HG03460 (cell line): ENCODE measurements at regions not wholly inside any gene's neighbourhood (a gene's known extent, or its start where the extent isn't known, plus 50 kb on each side); places are given as distances from the start of the nearest gene placed in this dataset.

Experiments used
- ATAC-seq: cut with Tn5 transposase; IDR thresholded peaks from one replicate; pipeline ENCODE4 v1.9.1; 2021; ENCODE audit not compliant: unreplicated experiment

DNA sequence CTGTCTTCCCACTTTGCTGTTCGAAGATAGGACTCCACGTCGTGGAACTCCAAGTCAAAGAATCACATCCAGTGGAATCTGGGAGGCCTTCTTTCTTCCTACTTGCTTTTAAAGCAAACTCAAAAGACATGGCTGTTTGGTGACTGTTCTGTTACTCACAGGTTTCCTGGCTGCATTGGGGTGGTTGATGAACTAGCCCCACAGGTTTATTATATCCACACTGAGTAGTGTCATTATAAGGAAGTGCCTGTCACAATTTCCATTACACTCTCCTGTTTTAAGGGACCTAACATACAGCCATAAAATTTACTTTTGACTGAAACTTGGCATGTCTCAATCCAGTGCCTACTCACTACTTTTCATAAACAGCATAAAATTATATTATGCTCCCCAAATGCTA, 287.3 kb upstream of the SP4 start:
- no peak for ATAC-seq

DNA sequence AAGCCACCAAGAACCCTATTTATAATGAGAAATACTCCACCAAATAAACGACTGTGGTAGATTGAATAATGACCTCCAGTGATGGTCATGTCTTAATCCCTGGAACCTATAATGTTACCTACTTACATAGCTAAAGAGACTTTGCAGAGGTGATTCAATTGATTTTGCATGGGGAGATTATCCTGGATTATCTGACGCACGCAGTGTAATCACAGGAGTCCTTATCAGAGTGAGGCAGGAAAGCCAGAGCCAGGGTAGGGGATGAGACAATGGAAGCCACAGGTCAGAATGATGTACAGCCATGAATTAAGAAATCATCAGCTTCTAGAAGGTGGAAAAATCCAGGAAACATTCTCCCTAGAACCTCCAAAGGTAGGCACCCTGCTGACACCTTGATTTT, 286.4 kb upstream of the SP4 start:
- no peak for ATAC-seq

DNA sequence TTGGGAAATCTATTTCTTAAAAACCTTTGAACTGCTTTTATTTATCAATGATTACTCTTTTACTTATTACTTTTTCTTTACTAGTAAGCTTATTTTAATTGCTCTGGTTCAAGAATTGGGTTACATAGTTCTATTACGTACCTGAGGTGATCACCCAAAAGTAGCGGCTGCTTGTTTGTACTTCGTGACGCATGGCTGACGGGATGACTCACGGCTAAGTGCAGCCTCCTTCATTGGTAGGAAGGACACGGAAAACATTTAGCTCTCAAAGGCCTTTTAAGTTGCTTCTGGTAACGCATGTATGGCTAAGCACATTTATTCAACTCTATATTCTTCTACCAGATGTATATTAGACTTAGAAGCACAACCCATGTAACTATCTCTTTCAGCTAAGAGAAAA, 285.8 kb upstream of the SP4 start:
- no peak for ATAC-seq

DNA sequence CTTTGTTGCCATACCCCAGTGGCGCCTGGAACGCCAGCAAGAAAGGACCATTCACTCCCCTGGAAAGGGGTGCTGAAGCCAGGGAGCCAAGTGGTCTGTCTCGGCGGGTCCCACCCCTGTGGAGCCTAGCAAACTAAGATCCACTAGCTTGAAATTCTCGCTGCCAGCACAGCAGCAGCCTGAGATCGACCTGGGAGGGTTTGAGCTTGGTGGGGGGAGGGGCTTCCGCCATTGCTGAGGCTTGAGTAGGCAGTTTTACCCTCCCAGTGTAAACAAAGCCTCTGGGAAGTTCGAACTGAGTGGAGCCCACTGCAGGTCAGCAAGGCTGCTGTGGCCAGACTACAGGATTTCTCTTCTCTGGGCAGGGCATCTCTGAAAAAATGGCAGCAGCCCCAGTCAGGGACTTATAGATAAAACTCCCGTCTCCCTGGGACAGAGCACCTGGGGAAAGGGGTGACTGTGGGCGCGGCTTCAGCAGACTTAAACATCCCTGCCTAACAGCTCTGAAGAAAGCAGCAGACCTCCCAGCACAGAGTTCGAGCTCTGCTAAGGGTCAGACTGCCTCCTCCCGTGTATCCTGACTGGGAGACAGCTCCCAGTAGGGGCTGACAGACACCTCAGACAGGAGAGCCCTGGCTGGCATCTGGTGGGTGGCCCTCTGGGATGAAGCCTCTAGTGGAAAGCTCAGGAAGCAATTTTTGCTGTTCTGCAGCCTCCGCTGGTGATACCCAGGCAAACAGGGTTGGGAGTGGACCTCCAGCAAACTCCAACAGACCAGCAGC, 281.1 kb upstream of the SP4 start:
- ATAC-seq: no peak

DNA sequence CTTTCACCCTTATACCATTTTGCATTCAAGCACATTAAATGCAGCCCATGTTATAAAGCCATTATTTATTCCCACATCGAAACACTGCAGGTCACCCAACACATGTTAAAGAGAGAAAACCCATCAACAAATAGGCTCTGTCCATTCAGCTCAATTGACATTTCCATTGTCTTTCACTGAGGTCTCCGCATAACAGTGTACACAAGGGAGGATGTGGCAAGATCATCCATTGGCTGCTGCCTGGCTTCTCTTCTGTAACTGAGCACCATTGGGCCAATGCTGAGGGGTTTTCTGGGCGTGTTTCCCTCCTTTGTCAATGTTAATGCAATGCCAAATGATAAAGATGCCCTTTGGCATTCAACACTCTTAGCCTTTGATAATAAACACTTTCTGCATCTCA, 278.1 kb upstream of the SP4 start:
- no peak for ATAC-seq

DNA sequence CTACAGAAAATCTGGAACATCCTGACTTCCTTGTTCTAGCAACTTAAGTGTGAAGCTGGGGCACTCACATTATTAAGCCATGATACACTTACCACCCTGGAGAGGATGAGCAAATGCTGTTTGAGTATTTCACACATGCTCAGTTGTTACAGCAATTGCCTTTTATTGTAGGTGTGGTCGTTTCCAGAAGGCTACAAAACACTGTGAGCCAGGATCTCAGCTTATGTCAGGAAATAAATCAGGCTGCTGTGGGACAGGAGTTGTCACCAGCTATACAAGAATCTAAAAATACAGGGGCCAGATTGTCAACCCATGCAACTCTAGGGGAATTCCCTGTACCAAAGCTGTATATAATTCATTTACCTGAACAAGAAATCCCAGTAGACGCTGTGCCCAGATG, 273.3 kb upstream of the SP4 start:
- no peak for ATAC-seq

DNA sequence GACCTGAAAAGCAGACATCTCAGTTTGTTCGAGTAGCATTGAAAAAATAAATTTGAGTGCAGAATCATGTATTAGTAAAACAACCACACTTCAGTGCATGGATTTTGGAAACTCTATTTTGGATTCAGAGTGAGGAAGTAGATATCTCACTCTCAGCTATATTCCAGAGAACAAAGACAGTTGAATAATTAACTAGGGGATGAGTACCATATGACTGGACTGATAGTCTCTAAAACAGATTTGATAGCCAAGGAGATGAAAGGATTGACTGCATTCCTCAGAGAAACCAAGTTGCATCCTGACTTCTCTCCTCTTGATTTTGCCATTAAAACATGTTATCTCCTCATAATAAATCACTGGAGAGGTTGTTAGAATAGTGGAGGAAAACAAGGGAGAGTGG, 268.4 kb upstream of the SP4 start:
- ATAC-seq: no peak

DNA sequence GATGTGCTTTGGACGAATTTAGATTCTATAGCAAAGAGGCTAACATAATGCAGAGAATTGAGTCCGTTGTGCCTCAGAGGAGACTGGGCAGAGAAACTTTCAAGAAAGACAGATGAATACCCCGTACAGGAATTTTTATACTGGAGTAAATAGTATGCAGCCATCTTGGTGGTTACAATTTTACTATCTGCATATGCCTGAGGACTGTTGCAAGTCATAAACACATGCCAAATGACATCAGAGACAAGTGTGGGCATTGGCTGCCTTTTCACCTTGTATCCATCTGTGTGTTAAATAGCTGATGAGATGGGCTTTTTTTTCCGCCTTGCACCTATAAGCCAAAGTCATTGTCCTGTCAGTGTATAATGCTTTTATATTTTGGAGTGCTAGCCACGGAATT, 267.5 kb upstream of the SP4 start:
- ATAC-seq: no peak

DNA sequence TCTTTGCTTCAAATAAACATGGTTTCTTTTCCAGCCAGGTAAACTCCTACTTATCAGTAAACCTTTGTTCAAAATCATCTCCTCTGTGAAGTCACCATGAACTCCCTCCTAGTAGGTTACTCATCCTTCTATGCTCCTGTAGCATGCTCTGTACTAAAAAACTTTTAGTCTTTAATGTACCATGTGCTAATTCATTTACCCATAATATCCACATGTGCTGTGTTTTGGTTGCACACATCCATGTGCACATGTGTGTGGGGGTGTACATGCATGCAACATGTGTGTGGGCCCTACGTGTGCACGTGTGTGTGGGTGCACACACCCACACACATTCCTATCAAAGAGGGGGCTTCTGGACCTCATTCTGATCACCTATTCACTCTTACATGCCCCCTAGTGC, 259.9 kb upstream of the SP4 start:
- ATAC-seq: no peak

DNA sequence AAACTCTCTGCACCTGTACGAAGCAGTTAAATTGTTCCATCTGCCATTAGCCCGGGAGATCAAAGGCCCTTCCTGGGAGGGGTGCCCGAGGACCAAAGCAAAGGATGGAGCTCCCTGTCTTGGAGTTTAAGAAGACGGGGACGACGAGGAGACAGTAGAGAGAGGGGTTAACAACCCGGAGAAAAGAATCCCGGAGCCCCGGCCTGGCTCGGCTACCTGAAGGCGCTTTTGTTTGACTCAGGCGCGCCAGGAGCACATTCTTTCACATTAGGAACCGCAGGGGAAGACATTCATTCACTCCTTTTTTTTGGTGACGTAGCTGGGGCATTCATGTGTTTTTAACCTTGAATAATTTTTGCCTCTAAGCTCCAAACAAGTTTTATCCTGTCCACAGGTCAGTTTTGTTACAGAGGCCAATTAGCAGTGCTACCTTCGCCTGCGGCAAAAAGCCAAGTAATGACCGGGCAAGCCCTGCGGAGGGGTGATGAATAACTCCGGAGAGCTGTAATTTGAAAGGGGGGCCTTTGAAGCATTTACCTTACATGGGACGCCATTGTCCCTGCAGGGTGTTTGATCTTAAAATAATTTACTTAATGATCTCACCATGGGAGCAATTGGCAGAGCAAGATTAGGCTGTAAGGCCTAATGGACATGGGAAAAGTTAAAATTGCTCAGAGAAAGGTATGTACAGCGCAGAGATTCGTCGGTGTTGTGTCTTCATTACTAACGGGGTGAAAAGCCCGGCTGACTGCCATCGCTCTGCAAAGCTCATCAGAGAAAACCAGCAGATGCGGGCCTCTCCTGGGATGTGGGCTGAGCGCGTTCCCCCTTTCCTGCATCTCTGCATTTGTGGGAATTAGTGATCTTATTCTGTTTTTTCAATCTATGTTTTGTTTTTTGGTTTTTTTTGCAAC, 258.0 kb upstream of the SP4 start:
- ATAC-seq: no peak

DNA sequence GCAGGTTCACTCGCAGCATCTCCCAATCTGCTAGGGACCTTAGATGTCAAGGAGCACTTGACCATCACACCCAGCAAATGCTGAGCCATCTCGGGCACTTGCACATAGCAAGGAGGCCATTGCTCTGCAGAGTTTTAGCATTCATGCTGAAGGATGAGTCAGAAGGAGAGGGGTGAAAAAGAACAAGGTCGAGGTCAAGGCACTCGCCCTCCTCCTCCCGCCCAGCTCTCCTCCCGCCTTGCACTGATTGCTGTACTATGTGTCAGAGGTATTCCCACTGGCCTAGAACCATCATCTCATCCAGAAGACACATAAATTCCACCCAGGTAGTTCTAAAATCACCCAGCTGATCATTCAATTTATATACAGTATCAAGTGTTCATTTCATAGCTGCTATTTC, 255.1 kb upstream of the SP4 start:
- no peak for ATAC-seq

DNA sequence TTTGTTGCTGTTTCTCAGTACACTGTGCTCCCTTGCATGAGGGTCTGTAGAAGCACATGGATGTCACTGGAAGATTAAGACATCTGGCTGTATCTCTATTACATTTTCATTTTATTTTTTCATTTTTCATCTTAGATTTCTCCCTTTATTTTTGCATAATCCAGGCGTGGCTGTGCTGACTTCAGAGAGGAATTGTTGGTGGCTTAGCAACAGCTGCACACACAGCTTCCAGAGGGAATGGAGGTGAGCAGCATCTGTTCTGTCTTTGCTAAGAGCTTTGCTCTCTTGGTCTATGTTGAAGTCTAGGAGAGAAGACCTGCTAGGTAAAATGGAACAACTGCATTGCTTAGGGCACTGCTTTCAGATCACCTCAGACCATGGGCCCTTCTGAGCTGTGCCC, 254.4 kb upstream of the SP4 start:
- ATAC-seq: no peak

DNA sequence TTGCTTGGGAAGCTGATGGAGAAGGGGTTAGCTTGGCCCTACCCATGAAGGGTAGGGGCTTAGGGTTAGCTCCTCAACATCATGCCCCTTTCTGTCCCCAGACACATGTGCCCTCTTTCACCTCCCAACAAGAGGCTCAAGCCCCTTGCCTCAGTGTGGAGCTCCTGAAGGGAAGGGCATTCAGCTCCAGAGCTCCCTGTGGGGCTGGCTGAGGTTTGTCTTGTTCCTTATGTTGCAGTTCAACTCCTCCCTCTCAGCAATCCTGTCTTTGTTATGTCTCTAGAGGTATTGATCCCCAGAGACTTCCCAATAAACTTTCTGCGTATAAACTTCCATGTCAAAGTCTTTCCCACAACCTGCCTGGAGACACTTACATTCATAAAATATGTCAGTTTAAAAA, 252.2 kb upstream of the SP4 start:
- no peak for ATAC-seq

DNA sequence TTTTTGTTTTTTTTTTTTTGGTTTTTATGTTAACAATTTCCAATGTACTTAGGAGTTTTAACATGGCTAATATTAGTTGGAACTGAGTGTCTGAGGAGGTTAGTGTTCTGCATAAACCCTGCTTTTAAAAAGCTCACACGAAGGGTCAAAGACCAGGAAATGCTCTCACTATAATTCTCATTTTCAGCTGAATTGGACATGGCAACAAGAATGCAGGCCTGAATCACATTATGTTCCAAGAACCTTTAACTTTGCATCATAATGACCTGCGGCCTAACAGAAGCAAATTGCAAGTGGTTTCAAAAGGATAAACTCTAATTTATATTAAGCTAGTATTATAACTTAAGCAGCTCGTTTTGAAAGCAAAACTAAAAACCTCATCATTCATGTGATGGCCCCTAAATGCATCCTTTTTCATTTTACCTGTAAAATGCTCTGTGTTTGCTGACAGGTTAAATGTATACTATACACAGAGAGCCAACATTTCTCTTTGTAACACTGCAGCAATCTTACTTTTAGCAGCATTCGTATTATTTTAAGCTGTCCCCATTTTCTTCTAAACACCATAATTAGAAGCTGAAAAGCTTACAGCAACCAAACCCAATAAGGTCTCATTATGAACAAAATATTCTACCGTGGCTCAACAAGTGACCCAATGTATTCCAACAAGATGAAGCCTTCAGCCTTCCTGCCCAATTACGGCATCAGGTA, 242.8 kb upstream of the SP4 start:
- no peak for ATAC-seq

DNA sequence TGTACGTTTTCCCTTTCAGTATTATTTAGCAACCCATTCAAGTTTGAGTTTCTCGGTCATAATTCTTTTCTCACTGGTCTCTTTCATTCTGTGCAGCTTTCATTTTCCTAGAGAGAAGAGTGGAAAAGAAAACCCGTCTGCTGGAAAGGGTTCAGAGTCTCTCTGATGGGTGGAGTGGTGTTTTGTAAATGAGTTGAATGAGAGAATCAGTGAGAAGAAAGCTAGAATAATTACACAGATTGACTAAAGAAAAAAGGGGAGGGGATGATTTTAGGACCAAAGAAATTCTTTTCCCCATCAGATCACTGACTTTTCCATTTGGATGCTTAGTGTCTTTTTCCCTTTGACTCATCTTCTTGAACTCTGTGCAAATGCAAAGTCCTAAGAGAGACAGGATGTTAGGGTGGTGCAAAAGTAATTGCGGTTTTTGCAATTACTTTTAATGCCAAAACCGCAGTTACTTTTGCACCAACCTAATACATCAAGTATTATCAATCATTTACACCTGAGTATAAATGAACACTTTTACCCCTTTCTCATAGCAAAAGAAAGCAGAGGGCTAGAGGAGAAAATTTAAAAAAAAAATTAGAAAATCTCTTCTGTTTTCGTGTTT, 242.1 kb upstream of the SP4 start:
- no peak for ATAC-seq

DNA sequence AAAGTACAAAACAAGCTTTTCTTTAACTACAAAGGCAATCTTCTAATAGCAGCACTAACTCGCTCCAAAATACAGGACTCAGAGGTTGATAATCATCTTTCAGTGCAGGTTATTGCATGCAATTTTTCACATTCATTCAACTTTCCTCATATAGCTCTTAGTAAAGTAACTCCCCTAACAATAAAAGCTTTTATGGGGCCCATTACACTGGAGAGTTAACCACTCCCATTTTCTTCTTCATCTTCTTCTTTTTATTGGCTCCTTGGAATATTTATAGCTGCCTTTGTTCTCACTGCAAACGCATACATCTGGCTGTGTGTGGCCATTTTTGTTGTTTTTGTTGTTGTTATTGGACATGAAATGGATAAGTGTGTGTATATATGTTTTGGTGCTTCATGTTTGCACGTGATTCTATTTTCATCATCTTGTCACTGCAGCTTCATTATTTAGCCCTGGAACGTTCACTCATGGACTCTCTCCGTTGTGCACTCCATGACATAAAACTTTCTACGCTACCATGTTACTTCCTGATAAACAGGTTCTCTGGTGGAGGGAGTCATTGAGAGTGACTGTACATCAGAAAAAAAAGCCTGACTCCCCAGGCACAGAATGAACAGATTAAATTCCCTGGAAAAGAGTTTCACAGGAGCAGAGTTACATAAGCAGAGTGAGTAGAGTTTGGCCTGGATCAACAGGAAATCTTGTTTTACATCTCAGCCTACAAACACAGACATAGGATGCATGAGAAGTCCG, 236.4 kb upstream of the SP4 start:
- no peak for ATAC-seq

DNA sequence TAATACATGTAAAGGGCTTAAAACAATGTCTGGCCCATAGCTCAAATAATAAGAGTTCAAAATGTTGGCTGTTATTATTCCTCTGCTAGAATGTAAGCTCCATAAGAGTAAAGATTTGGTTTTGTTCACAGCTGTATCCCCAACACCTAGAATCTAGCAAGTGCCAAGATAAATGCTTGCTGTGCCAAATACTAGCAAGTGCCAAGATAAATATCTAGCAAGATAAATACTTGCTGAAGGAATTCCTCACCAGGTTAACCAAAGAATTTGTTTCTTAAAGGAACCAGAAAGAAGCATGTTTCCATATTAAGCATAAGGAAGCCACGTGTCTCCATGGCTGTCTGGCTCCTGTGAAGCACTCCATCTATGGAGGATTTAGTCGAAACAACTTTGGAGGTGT, 235.2 kb upstream of the SP4 start:
- ATAC-seq: no peak

DNA sequence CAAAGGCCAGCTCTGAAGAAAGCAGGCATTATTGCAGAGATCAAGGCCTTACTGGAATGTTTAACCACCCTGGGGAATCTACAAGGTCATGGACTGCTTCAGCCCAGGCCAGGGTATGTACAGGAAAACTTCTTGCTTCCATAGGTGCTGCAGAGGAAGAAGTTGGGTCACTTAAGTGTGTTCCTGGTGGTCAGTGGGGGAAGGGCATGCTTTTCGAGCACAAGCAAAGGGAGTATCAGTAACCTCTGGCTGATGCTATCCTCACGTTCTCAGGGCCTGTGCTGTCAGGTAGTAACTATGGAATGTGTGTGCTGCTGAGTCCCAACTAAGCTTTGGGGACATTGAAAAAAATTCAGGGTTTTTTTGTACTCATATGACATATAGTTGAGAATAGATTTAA, 234.0 kb upstream of the SP4 start:
- ATAC-seq: no peak

DNA sequence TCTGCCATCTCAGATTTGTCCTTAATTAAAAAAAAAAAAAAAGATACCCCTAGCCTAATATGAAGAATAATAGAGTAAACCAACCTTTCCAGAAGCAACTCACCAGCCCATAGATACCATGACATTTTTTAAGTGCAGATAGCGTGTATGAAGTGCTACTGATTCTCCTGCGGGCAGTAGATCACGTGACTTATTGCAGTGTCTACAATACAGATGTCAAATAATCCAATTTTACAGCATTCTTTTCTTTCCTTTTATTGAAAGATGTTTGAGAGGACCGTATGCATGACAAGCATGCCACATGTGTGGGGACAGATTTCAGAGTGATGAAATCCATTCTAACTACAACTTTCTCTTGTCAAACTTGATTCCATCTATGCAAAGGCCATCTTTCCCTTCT, 232.9 kb upstream of the SP4 start:
- no peak for ATAC-seq

DNA sequence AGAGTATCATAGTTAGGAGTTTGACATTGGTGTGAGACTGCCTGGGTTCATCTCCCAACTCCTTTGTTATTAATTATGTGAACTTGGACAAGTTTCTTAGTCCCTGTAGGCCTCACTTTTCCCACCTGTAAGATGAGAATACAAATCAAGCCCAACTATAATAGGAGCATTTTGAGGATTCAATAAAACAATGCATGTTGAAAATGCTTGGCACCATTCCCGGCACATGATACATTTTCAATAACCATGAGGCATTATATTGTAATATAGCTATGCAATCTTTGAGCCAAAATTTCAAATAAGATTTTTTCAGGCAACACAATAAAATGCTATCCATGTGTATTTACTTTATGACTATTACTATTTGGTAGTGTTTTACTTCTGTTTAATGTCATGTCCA, 229.0 kb upstream of the SP4 start:
- ATAC-seq: no peak

DNA sequence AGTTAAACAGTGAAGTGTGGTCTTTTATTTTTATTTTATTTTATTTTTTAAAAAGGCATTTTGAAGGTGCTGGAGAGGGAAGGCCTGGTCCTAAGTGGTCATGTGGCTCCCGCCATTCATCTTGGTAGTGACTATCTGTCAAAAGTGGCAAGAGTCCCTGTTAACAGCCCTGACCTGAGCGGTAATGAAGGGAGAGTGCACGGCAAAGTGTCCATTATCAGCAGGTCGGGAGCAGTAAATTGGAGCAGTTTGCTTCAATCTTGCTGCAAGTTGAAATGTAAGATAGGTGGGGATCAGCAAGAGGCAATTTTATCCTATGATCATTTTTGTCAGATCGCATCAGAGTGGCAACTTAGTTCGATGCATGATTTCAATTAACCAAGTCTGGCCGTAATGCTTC, 227.4 kb upstream of the SP4 start:
- ATAC-seq: no peak
